K562 (cell line): ENCODE measurements at regions not wholly inside any gene's neighbourhood (a gene's known extent, or its start where the extent isn't known, plus 50 kb on each side); places are given as distances from the start of the nearest gene placed in this dataset.

Source experiments
- GTF2A2 ChIP-seq: IDR thresholded peaks from 2 replicates; pipeline ENCODE4 v1.6.1; 2016; ENCODE audit warnings: mild to moderate bottlenecking, missing genetic modification characterization, missing compliant biosample characterization
- HDAC2 ChIP-seq: fragments of 450-650 bp; IDR thresholded peaks from 2 replicates; pipeline ENCODE4 v1.6.1; 2016; ENCODE audit warnings: mild to moderate bottlenecking
- RERE ChIP-seq: sonication (generic); formaldehyde crosslinking; IDR thresholded peaks from 2 replicates; pipeline ENCODE4 v1.8.0; 2023; ENCODE audit warnings: missing genetic modification reagents, mild to moderate bottlenecking, borderline replicate concordance
- USF1 ChIP-seq: sonication (generic); formaldehyde crosslinking; IDR thresholded peaks from 2 replicates; pipeline ENCODE4 v1.9.0; 2022; ENCODE audit warnings: mild to moderate bottlenecking, missing genetic modification reagents
- TF ChIP-seq, protein P1 (sequence below): fragments of 250-450 bp; sonication (Bioruptor Pico); IDR thresholded peaks from 2 replicates; pipeline ENCODE4 v1.5.0; 2021; ENCODE audit warnings: mild to moderate bottlenecking, borderline replicate concordance
- TF ChIP-seq, protein P2 (sequence below), 2 experiments: fragments of 450-650 bp; IDR thresholded peaks; 2 replicates each; pipeline ENCODE4 v1.6.1; 2016

GRCh38 chr20:57895161-57895855 lies 185.5 kb upstream of the PMEPA1 start (continued):
- no peak for TF ChIP-seq RERE (CRISPR knock-in tag)
- TF ChIP-seq, protein P1, sequence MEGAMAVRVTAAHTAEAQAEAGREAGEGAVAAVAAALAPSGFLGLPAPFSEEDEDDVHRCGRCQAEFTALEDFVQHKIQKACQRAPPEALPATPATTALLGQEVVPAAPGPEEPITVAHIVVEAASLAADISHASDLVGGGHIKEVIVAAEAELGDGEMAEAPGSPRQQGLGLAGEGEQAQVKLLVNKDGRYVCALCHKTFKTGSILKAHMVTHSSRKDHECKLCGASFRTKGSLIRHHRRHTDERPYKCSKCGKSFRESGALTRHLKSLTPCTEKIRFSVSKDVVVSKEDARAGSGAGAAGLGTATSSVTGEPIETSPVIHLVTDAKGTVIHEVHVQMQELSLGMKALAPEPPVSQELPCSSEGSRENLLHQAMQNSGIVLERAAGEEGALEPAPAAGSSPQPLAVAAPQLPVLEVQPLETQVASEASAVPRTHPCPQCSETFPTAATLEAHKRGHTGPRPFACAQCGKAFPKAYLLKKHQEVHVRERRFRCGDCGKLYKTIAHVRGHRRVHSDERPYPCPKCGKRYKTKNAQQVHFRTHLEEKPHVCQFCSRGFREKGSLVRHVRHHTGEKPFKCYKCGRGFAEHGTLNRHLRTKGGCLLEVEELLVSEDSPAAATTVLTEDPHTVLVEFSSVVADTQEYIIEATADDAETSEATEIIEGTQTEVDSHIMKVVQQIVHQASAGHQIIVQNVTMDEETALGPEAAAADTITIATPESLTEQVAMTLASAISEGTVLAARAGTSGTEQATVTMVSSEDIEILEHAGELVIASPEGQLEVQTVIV (CRISPR knock-in tag), result no peak
- TF ChIP-seq, protein P2, sequence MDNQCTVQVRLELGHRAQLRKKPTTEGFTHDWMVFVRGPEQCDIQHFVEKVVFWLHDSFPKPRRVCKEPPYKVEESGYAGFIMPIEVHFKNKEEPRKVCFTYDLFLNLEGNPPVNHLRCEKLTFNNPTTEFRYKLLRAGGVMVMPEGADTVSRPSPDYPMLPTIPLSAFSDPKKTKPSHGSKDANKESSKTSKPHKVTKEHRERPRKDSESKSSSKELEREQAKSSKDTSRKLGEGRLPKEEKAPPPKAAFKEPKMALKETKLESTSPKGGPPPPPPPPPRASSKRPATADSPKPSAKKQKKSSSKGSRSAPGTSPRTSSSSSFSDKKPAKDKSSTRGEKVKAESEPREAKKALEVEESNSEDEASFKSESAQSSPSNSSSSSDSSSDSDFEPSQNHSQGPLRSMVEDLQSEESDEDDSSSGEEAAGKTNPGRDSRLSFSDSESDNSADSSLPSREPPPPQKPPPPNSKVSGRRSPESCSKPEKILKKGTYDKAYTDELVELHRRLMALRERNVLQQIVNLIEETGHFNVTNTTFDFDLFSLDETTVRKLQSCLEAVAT (IDR thresholded peaks at IDR 0.05), result no peak
- no peak for TF ChIP-seq HDAC2
- TF ChIP-seq USF1 (CRISPR knock-in tag), result no peak
- no peak for TF ChIP-seq GTF2A2 (tag)
